ENCODE measurements at regions not wholly inside any gene's neighbourhood (a gene's known extent, or its start where the extent isn't known, plus 50 kb on each side); places are given as distances from the start of the nearest gene placed in this dataset.

DNA sequence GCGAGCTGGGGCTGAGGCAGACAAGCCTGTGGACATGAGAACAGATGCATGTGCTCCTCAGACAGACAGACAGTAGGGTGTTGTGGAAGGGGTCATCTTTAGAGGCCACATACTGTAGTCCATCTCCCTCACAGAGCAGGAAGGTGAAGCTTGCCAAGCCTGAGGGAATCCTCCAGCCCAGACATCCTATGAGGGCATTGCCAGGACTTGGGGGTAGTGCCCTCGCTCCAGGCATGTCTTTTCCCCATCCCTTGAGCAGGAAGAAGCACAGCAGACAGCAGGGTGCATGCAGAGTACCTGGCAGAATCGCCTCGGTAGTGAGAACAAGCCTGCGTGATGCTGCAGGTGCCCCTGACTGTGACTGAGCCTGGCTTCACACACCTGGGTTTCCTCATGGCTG lies 66.5 kb upstream of the CLDN5 start:
- peak overlapping the region; percentile 89 for H2AFZ ChIP-seq (ENCODE audit: low read length)
- H3K23ac ChIP-seq (ENCODE audit: insufficient read length) = no peak overlapping the region
- H3K4me1 ChIP-seq (replicated peaks in 1 of 4; ENCODE audit: control insufficient read depth in 3 of 4, insufficient read depth in 4 of 4, low read length in 3 of 4) = no peaks in the 10 kb centered on the region
- no peaks in the 10 kb centered on the region for H3K36me3 ChIP-seq (ENCODE audit: control insufficient read depth in 2 of 4, insufficient read depth in 4 of 4, low read length in 3 of 4)
- H3K4ac ChIP-seq (replicated peaks; ENCODE audit: insufficient read length, low read depth, low read length) = peak overlapping the region; percentile 23
- H2BK5ac ChIP-seq (ENCODE audit: low read depth, low read length) = no peak overlapping the region
- H3K27me3 ChIP-seq (replicated peaks in 1 of 4; ENCODE audit: control insufficient read depth in 3 of 4, extremely low read depth in 1 of 4, insufficient read depth in 3 of 4, low read length in 3 of 4) = no peaks in the 10 kb centered on the region
- H2BK120ac ChIP-seq (replicated peaks; ENCODE audit: low read depth, low read length) = no peak overlapping the region
- no peaks in the 10 kb centered on the region for H4K20me1 ChIP-seq (replicated peaks in 1 of 2; ENCODE audit: control insufficient read depth in 1 of 2, insufficient read depth in 2 of 2, low read length in 2 of 2)
- H2BK20ac ChIP-seq (ENCODE audit: low read length) = no peak overlapping the region
- H3K9me3 ChIP-seq (ENCODE audit: insufficient read depth in 2 of 2, low read depth in 1 of 2, low read length in 1 of 2) = no peaks in the 10 kb centered on the region
- H3K79me1 ChIP-seq (ENCODE audit: low read depth, low read length) = no peaks in the 10 kb centered on the region
- POLR2A ChIA-PET (ENCODE audit: partially characterized antibody) = interaction anchor here (1.1 kb wide), 2 partner anchors 21 to 111 kb away, joined by 3 read pairs; partner anchors contain the start of genes CDC45 and UFD1
- H3K56ac ChIP-seq (replicated peaks; ENCODE audit: insufficient read length, low read depth, low read length) = no peak overlapping the region
- no peak overlapping the region for H2BK15ac ChIP-seq (ENCODE audit: low read length)
- no peak overlapping the region for H4K8ac ChIP-seq (ENCODE audit: extremely low read depth, insufficient read depth, low read length)
- H3K14ac ChIP-seq (ENCODE audit: insufficient read length) = no peak overlapping the region
- H3K9ac ChIP-seq (replicated peaks in 1 of 4; ENCODE audit: extremely low read depth in 1 of 4, low read depth in 3 of 4, low read length in 3 of 4) = 0 out of 7 replicates have a peak overlapping the region, but pooled peaks of 1 of the 4 experiments have one; percentile 13
- no peak overlapping the region for H3K4me3 ChIP-seq (ENCODE audit: extremely low read depth in 1 of 4, insufficient read depth in 2 of 4, low read depth in 3 of 4, low read length in 4 of 4)
- H3K4me2 ChIP-seq (ENCODE audit: insufficient read depth in 1 of 2, low read depth in 2 of 2, low read length in 2 of 2) = no peak overlapping the region
- DNase-seq (ENCODE audit: low read depth in 1 of 2, low spot score in 2 of 2) (no peak), FAIRE-seq (no peak)
- H3K79me2 ChIP-seq (ENCODE audit: control insufficient read depth in 1 of 2, insufficient read depth in 2 of 2, low read length in 2 of 2) = no peaks in the 10 kb centered on the region
- 82% methylated on average over 5 of the region's 5 CpGs; no CpG with 5 or more reads in 1 of the 2 experiments for WGBS, 2 experiments (ENCODE audit: extremely low coverage in 1 of 2, insufficient coverage in 1 of 2, insufficient read length in 1 of 2, insufficient replicate concordance in 2 of 2, low coverage in 1 of 2, low lambda C conversion rate in 2 of 2, missing lambda C conversion rate in 1 of 2)
- no peak overlapping the region for H3K18ac ChIP-seq (ENCODE audit: extremely low read depth, low read length)
- H4K5ac ChIP-seq (ENCODE audit: insufficient read length, low read depth, low read length) = no peak overlapping the region
- TF ChIP-seq GABPA (IDR thresholded peaks at IDR 0.05; ENCODE audit: borderline replicate concordance, insufficient read depth, low read length) (no peak), CREB1 (IDR thresholded peaks at IDR 0.05) (no peak), RXRA (IDR thresholded peaks at IDR 0.05; ENCODE audit: insufficient read depth, low read depth, low read length) (no peak), SP2 (IDR thresholded peaks at IDR 0.05; ENCODE audit: low read length) (no peak), JUND (IDR thresholded peaks at IDR 0.05; ENCODE audit: low read length) (no peak), SIX5 (IDR thresholded peaks at IDR 0.05; ENCODE audit: low read depth, low read length) (no peak), TEAD4 (IDR thresholded peaks at IDR 0.05; ENCODE audit: low read depth, low read length) (no peak), ZNF274 (IDR thresholded peaks at IDR 0.05; ENCODE audit: borderline replicate concordance, extremely low read depth, low read length) (no peak), EZH2 (IDR thresholded peaks at IDR 0.05; ENCODE audit: low read depth, low read length, severe bottlenecking) (no peak)
- TF ChIP-seq, protein P1, sequence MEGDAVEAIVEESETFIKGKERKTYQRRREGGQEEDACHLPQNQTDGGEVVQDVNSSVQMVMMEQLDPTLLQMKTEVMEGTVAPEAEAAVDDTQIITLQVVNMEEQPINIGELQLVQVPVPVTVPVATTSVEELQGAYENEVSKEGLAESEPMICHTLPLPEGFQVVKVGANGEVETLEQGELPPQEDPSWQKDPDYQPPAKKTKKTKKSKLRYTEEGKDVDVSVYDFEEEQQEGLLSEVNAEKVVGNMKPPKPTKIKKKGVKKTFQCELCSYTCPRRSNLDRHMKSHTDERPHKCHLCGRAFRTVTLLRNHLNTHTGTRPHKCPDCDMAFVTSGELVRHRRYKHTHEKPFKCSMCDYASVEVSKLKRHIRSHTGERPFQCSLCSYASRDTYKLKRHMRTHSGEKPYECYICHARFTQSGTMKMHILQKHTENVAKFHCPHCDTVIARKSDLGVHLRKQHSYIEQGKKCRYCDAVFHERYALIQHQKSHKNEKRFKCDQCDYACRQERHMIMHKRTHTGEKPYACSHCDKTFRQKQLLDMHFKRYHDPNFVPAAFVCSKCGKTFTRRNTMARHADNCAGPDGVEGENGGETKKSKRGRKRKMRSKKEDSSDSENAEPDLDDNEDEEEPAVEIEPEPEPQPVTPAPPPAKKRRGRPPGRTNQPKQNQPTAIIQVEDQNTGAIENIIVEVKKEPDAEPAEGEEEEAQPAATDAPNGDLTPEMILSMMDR (IDR thresholded peaks at IDR 0.05; ENCODE audit: control extremely low read depth in 1 of 3, insufficient read depth in 1 of 3, low read depth in 1 of 3, low read length in 3 of 3) = no peak
- H2AK5ac ChIP-seq (ENCODE audit: low read depth, low read length) = no peak overlapping the region
- CTCF ChIA-PET (ENCODE audit: partially characterized antibody) = interaction anchor here (3.4 kb wide), 1 partner anchor 38 kb away, joined by 13 read pairs; no protein-coding TSS in a partner anchor
- H3K23me2 ChIP-seq (ENCODE audit: low read depth, low read length) = no peaks in the 10 kb centered on the region
- no peak overlapping the region for H3K27ac ChIP-seq (ENCODE audit: low read depth, low read length)
- H2BK12ac ChIP-seq (ENCODE audit: low read depth, low read length) = no peak overlapping the region
- no peak overlapping the region for H4K91ac ChIP-seq (replicated peaks; ENCODE audit: insufficient read length, low read length)

Data from H1 (cell line).